GM12872 (cell line): ENCODE measurements at regions not wholly inside any gene's neighbourhood (a gene's known extent, or its start where the extent isn't known, plus 50 kb on each side); places are given as distances from the start of the nearest gene placed in this dataset.

Experiments used
- CTCF ChIP-seq: IDR thresholded peaks from 3 replicates; pipeline ENCODE4 v1.5.1; 2011; ENCODE audit warnings: low read depth, mild to moderate bottlenecking, low read length, moderate library complexity; ENCODE audit not compliant: insufficient read depth

- TF ChIP-seq CTCF, result no peak
These were observed 459.8 kb upstream of the SEL1L start for GRCh38 chr14:81993432-81993831.

- no peak for TF ChIP-seq CTCF
These were observed 469.8 kb upstream of the SEL1L start for GRCh38 chr14:82003426-82003825.

- TF ChIP-seq CTCF, result peak; percentile 53
These were observed 475.4 kb upstream of the SEL1L start for GRCh38 chr14:82009076-82009475.

- no peak for TF ChIP-seq CTCF
These were observed 476.3 kb upstream of the SEL1L start for GRCh38 chr14:82009993-82010392.

GRCh38 chr14:82011460-82011859 is 477.8 kb upstream of the SEL1L start:
- no peak for TF ChIP-seq CTCF

- TF ChIP-seq CTCF, result no peak
These were observed 495.4 kb upstream of the SEL1L start for GRCh38 chr14:82029038-82029437.

GRCh38 chr14:82035397-82035796 is 501.7 kb upstream of the SEL1L start:
- no peak for TF ChIP-seq CTCF

- TF ChIP-seq CTCF, result no peak
These were observed 511.7 kb upstream of the SEL1L start for GRCh38 chr14:82045339-82045738.
